ENCODE measurements at regions not wholly inside any gene's neighbourhood (a gene's known extent, or its start where the extent isn't known, plus 50 kb on each side); places are given as distances from the start of the nearest gene placed in this dataset.

GRCh38 chr2:225916692-225917091 is 517.2 kb downstream of the NYAP2 start:
- Histone ChIP-seq H2AFZ (ENCODE audit: low read length) (no peak overlapping the region), H3K9me3 (ENCODE audit: control insufficient read depth, low read depth, low read length) (no peaks in the 10 kb centered on the region), H4K5ac (ENCODE audit: insufficient read length, low read depth, low read length) (no peak overlapping the region), H3K14ac (ENCODE audit: insufficient read depth, low read length) (no peak overlapping the region), H3K4me2 (ENCODE audit: insufficient read depth, insufficient read length, low read length) (no peak overlapping the region), H3K4me1 (ENCODE audit: insufficient read depth, low read length) (no peaks in the 10 kb centered on the region), H2BK5ac (ENCODE audit: insufficient read length, low read length) (no peak overlapping the region), H3K23me2 (ENCODE audit: insufficient read length, low read depth, low read length, poor library complexity, severe bottlenecking) (no peaks in the 10 kb centered on the region), H4K91ac (ENCODE audit: insufficient read length, low read depth, low read length) (no peak overlapping the region), H3K79me1 (ENCODE audit: insufficient read depth, low read depth, low read length, poor library complexity, severe bottlenecking) (no peaks in the 10 kb centered on the region), H2BK120ac (ENCODE audit: low read depth, low read length, poor library complexity, severe bottlenecking) (no peak overlapping the region), H2BK20ac (ENCODE audit: low read depth, low read length, poor library complexity, severe bottlenecking) (no peak overlapping the region), H3K4ac (ENCODE audit: low read depth, low read length) (no peak overlapping the region), H2BK12ac (ENCODE audit: insufficient read length, low read depth, low read length) (no peak overlapping the region), H2AK5ac (ENCODE audit: insufficient read length, low read length) (no peak overlapping the region), H4K8ac (replicated peaks; ENCODE audit: insufficient read length, low read depth, low read length) (no peak overlapping the region), H3K27ac (ENCODE audit: insufficient read length, low read depth, low read length) (no peak overlapping the region), H3K23ac (ENCODE audit: insufficient read length, low read depth, low read length) (no peak overlapping the region), H3K18ac (ENCODE audit: insufficient read length, low read depth, low read length) (no peak overlapping the region), H3K27me3 (ENCODE audit: insufficient read depth, low read length) (no peaks in the 10 kb centered on the region), H3K9ac (ENCODE audit: extremely low read depth, insufficient read length, low read length) (no peak overlapping the region), H2BK15ac (ENCODE audit: low read depth, low read length) (no peak overlapping the region), H3K56ac (ENCODE audit: insufficient read length, low read depth, low read length) (no peak overlapping the region), H3T11ph (ENCODE audit: low read length) (no peak overlapping the region), H4K20me1 (ENCODE audit: control insufficient read depth, insufficient read depth, insufficient read length) (no peaks in the 10 kb centered on the region), H3K79me2 (ENCODE audit: insufficient read depth, low read length) (no peaks in the 10 kb centered on the region)
- DNase-seq: no peak
- TF ChIP-seq CTCF (conservative IDR thresholded peaks at IDR 0.05): no peak
- Mint-ChIP-seq H3K9me3 (no peaks in the 10 kb centered on the region), H3K4me1 (no peaks in the 10 kb centered on the region), H3K27ac (no peak overlapping the region), H3K27me3 (ENCODE audit: low read depth) (no peaks in the 10 kb centered on the region; the same call in 1 of the 2 replicates), H3K36me3 (ENCODE audit: insufficient read depth in 1 of 3, low read depth in 3 of 3) (no peaks in the 10 kb centered on the region), H3K4me3 (no peak overlapping the region)
- WGBS (ENCODE audit: extremely low coverage, insufficient read length, low lambda C conversion rate): no CpG with 5 or more reads among the region's 2 CpGs

All from H9 (cell line).